Upper lobe of left lung (tissue), 4 donors: ENCODE measurements at regions not wholly inside any gene's neighbourhood (a gene's known extent, or its start where the extent isn't known, plus 50 kb on each side); places are given as distances from the start of the nearest gene placed in this dataset.

Experiments used
- CTCF ChIP-seq, 6 experiments: fragments of 450-650 bp in 4 of 6; fragments of 200-600 bp in 2 of 6; sonication (generic) in 2 of 6; IDR thresholded peaks; one replicate each; pipeline ENCODE4 v1.5.1; 2016 to 2019; ENCODE audit warnings: antibody characterized with exemption in 6 of 6
- EP300 ChIP-seq, 4 donors: sonication (generic); formaldehyde crosslinking; IDR thresholded peaks; one replicate each; pipeline ENCODE4 v1.5.1; 2017; ENCODE audit warnings: antibody characterized with exemption in 4 of 4, control low read depth in 2 of 4
- POLR2AphosphoS5 ChIP-seq, 2 donors: sonication (generic); formaldehyde crosslinking; IDR thresholded peaks; one replicate each; pipeline ENCODE4 v1.5.1; 2017; ENCODE audit warnings: antibody characterized with exemption in 2 of 2

- TF ChIP-seq POLR2AphosphoS5 (IDR thresholded peaks at IDR 0.05) (no peak), CTCF (IDR thresholded peaks at IDR 0.05) (no peak), EP300 (IDR thresholded peaks at IDR 0.05) (no peak)
Measured at GRCh38 chr1:14347186-14347585, 251.3 kb upstream of the KAZN start.
